Activated CD8-positive, alpha-beta memory T cell treated with anti-CD3 and anti-CD28 coated beads for 48 hours (primary cell): ENCODE measurements at regions not wholly inside any gene's neighbourhood (a gene's known extent, or its start where the extent isn't known, plus 50 kb on each side); places are given as distances from the start of the nearest gene placed in this dataset.

Experiments
- DNase-seq, 3 experiments: peaks; one replicate each; pipeline ENCODE4 v3.0.0-alpha.2; 2020; ENCODE audit warnings: low read depth in 2 of 3, low spot score in 2 of 3

GRCh38 chr9:1201262-1201661, 151.1 kb downstream of the DMRT2 start:
- no peak for DNase-seq

- DNase-seq = no peak
Measured at GRCh38 chr9:1201901-1202300, 151.7 kb downstream of the DMRT2 start.

- no peak for DNase-seq
Measured at GRCh38 chr9:1202512-1203280, 152.5 kb downstream of the DMRT2 start.

GRCh38 chr9:1207686-1208085, 157.5 kb downstream of the DMRT2 start:
- DNase-seq = no peak

GRCh38 chr9:1208157-1208556, 158.0 kb downstream of the DMRT2 start:
- no peak for DNase-seq

GRCh38 chr9:1210954-1211353, 160.8 kb downstream of the DMRT2 start:
- DNase-seq = no peak

- no peak for DNase-seq
Measured at GRCh38 chr9:1216532-1216931, 166.4 kb downstream of the DMRT2 start.

GRCh38 chr9:1217076-1217475, 166.9 kb downstream of the DMRT2 start:
- DNase-seq = no peak

GRCh38 chr9:1219284-1219683, 169.1 kb downstream of the DMRT2 start:
- no peak for DNase-seq

- no peak for DNase-seq
Measured at GRCh38 chr9:1221298-1221697, 171.1 kb downstream of the DMRT2 start.

- no peak for DNase-seq
Measured at GRCh38 chr9:1222511-1222910, 172.4 kb downstream of the DMRT2 start.

- DNase-seq = no peak
Measured at GRCh38 chr9:1231998-1232919, 182.1 kb downstream of the DMRT2 start.

- no peak for DNase-seq
Measured at GRCh38 chr9:1233568-1233967, 183.4 kb downstream of the DMRT2 start.

GRCh38 chr9:1235650-1236049, 185.5 kb downstream of the DMRT2 start:
- no peak for DNase-seq

- DNase-seq = no peak
Measured at GRCh38 chr9:1236061-1236460, 185.9 kb downstream of the DMRT2 start.

- DNase-seq = no peak
Measured at GRCh38 chr9:1238407-1238806, 188.2 kb downstream of the DMRT2 start.

- no peak for DNase-seq
Measured at GRCh38 chr9:1248743-1249142, 198.6 kb downstream of the DMRT2 start.

GRCh38 chr9:1253064-1253979, 203.2 kb downstream of the DMRT2 start:
- DNase-seq = no peak

GRCh38 chr9:1254071-1254470, 203.9 kb downstream of the DMRT2 start:
- DNase-seq = no peak

- DNase-seq = no peak
Measured at GRCh38 chr9:1256178-1256577, 206.0 kb downstream of the DMRT2 start.

GRCh38 chr9:1261266-1261665, 211.1 kb downstream of the DMRT2 start:
- DNase-seq = no peak
